ENCODE measurements at regions not wholly inside any gene's neighbourhood (a gene's known extent, or its start where the extent isn't known, plus 50 kb on each side); places are given as distances from the start of the nearest gene placed in this dataset.

GRCh38 chr10:59016043-59016442 lies 160.4 kb upstream of the PHYHIPL start:
- no peak for FAIRE-seq
- Histone ChIP-seq H3K79me2 (ENCODE audit: control insufficient read depth, insufficient read depth, low read length) (no peaks in the 10 kb centered on the region), H2AFZ (ENCODE audit: control insufficient read depth, low read depth, low read length) (no peak overlapping the region), H3K36me3 (ENCODE audit: control insufficient read depth in 2 of 2, insufficient read depth in 2 of 2, low read length in 1 of 2) (no peaks in the 10 kb centered on the region), H3K4me1 (ENCODE audit: control insufficient read depth, insufficient read depth, low read length) (no peaks in the 10 kb centered on the region), H3K27me3 (replicated peaks in 1 of 2; ENCODE audit: control insufficient read depth in 2 of 2, insufficient read depth in 2 of 2, low read length in 1 of 2) (no peaks in the 10 kb centered on the region), H3K4me2 (ENCODE audit: control insufficient read depth, insufficient read depth) (no peak overlapping the region), H3K9ac (ENCODE audit: control insufficient read depth, insufficient read depth, low read length) (no peak overlapping the region), H3K27ac (ENCODE audit: control insufficient read depth, insufficient read depth) (no peak overlapping the region), H3K9me3 (replicated peaks; ENCODE audit: control insufficient read depth, insufficient read depth, low read length) (no peaks in the 10 kb centered on the region; the same call in 2 of the 3 replicates), H4K20me1 (ENCODE audit: control insufficient read depth, insufficient read depth) (no peaks in the 10 kb centered on the region), H3K4me3 (no peak overlapping the region)
- DNase-seq (ENCODE audit: low read depth, low spot score) = no peak
- ATAC-seq = no peak
- POLR2A ChIA-PET = interaction anchor here (0.6 kb wide), 1 partner anchor 17 kb away, joined by 3 read pairs; no protein-coding TSS in a partner anchor
- CTCF ChIA-PET = interaction anchor here (0.7 to 1.4 kb wide), 3 partner anchors 65 to 736 kb away, joined by 3 read pairs; no protein-coding TSS in a partner anchor
- in situ Hi-C loops (cut with MboI) = no loop called here
- no TSS peak for BruUV-seq (replicated peaks)
- SMC1A ChIA-PET (ENCODE audit: uncharacterized antibody, unreplicated experiment) = interaction anchor here (0.9 to 3.5 kb wide), 8 partner anchors 9 to 116 kb away, joined by 3 to 14 read pairs (median 3); no protein-coding TSS in a partner anchor
- intact Hi-C loops (cut with micrococcal nuclease; ENCODE audit: unreplicated experiment) = no loop called here
- RAD21 ChIA-PET (ENCODE audit: unreplicated experiment) = interaction anchor here (1.1 to 17.0 kb wide), 3 partner anchors 14 to 32 kb away, joined by 3 to 223 read pairs (median 4); no protein-coding TSS in a partner anchor
- 51% methylated on average over 4 of the region's 4 CpGs for WGBS (ENCODE audit: insufficient coverage, insufficient replicate concordance, low lambda C conversion rate, missing lambda C conversion rate)
- TF ChIP-seq REST (IDR thresholded peaks at IDR 0.05; ENCODE audit: low read depth, low read length) = no peak

GRCh38 chr10:59018977-59019376 lies 157.5 kb upstream of the PHYHIPL start:
- DNase-seq (ENCODE audit: low read depth, low spot score) = no peak
- no peaks in the 10 kb centered on the region for H3K4me1 ChIP-seq (ENCODE audit: control insufficient read depth, insufficient read depth, low read length)
- H3K79me2 ChIP-seq (ENCODE audit: control insufficient read depth, insufficient read depth, low read length) = no peaks in the 10 kb centered on the region
- POLR2A ChIA-PET = interaction anchor here (0.7 to 1.1 kb wide), 2 partner anchors 12 to 26 kb away, joined by 3 to 6 read pairs; no protein-coding TSS in a partner anchor
- intact Hi-C loops (cut with micrococcal nuclease; ENCODE audit: unreplicated experiment) = no loop called here
- CTCF ChIA-PET = interaction anchor here (1.1 to 1.3 kb wide), 3 partner anchors 18 to 26 kb away, joined by 3 to 4 read pairs (median 3); no protein-coding TSS in a partner anchor
- no peak overlapping the region for H3K9ac ChIP-seq (ENCODE audit: control insufficient read depth, insufficient read depth, low read length)
- RAD21 ChIA-PET (ENCODE audit: unreplicated experiment) = interaction anchor here (1.0 to 17.0 kb wide), 2 partner anchors 17 to 22 kb away, joined by 4 to 223 read pairs; no protein-coding TSS in a partner anchor
- 66% methylated on average over 5 of the region's 5 CpGs for WGBS (ENCODE audit: insufficient coverage, insufficient replicate concordance, low lambda C conversion rate, missing lambda C conversion rate)
- H3K4me2 ChIP-seq (ENCODE audit: control insufficient read depth, insufficient read depth) = no peak overlapping the region
- H3K27me3 ChIP-seq (replicated peaks in 1 of 2; ENCODE audit: control insufficient read depth in 2 of 2, insufficient read depth in 2 of 2, low read length in 1 of 2) = no peaks in the 10 kb centered on the region
- SMC1A ChIA-PET (ENCODE audit: uncharacterized antibody, unreplicated experiment) = interaction anchor here (1.0 to 4.4 kb wide), 2 partner anchors 16 to 74 kb away, joined by 3 to 23 read pairs; no protein-coding TSS in a partner anchor
- no peak overlapping the region; the same call in 1 of the 2 replicates for H2AFZ ChIP-seq (ENCODE audit: control insufficient read depth, low read depth, low read length)
- H3K27ac ChIP-seq (ENCODE audit: control insufficient read depth, insufficient read depth) = no peak overlapping the region
- in situ Hi-C loops (cut with MboI) = no loop called here
- no TSS peak for BruUV-seq (replicated peaks)
- H4K20me1 ChIP-seq (ENCODE audit: control insufficient read depth, insufficient read depth) = no peaks in the 10 kb centered on the region
- no peaks in the 10 kb centered on the region for H3K36me3 ChIP-seq (ENCODE audit: control insufficient read depth in 2 of 2, insufficient read depth in 2 of 2, low read length in 1 of 2)
- no peak for FAIRE-seq
- H3K4me3 ChIP-seq = no peak overlapping the region
- ATAC-seq = no peak; the same call in 2 of the 3 replicates
- H3K9me3 ChIP-seq (replicated peaks; ENCODE audit: control insufficient read depth, insufficient read depth, low read length) = no peaks in the 10 kb centered on the region; the same call in 2 of the 3 replicates
- TF ChIP-seq ZBTB11 (CRISPR knock-in tag; IDR thresholded peaks at IDR 0.05) (no peak), ZSCAN29 (IDR thresholded peaks at IDR 0.05) (no peak), NFYA (IDR thresholded peaks at IDR 0.05; ENCODE audit: borderline replicate concordance, low read depth, low read length) (no peak)

Measured in GM12878 (cell line).